ENCODE measurements at regions not wholly inside any gene's neighbourhood (a gene's known extent, or its start where the extent isn't known, plus 50 kb on each side); places are given as distances from the start of the nearest gene placed in this dataset.
"Not testable (repeated sequence)": the region's sequence is repeated elsewhere in the genome, so short reads cannot be mapped to it uniquely, and the experiment has no call there.

DNA sequence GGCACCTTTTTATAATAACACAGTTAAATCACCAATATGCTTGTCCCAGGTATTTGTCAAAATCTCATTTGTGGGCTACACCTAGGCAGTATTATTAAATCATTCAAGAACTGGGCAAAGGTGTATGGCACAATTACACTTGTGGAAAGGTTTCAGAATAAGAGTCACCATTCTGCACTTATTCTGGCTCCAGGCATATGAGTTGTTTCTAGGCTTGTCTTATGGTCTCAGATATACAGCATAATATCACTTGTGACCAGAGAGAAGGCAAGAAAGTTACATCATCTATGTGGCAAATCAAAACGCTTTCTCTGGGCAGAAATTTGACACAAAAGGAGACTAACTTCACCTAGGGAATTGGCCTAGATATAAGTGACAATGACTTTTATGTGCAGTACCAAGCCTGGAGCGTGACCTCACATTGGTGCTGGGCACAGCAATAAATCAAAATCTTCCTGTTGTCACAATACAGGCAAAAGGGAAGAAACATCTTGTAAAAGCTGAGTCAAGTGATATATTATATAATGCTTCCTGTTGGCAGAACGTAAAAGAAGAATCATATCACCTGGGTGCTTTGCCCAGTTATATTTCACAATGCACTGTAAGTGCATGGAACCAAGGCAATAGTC lies 959.9 kb upstream of the AMELY start:
- Mint-ChIP-seq H3K27ac (no peak overlapping the region), H3K4me1 (no peaks in the 10 kb centered on the region), H3K27me3 (no peaks in the 10 kb centered on the region), H3K9me3 (no peaks in the 10 kb centered on the region), H3K4me3 (no peak overlapping the region)
- DNase-seq (no peak), ATAC-seq (no peak)

DNA sequence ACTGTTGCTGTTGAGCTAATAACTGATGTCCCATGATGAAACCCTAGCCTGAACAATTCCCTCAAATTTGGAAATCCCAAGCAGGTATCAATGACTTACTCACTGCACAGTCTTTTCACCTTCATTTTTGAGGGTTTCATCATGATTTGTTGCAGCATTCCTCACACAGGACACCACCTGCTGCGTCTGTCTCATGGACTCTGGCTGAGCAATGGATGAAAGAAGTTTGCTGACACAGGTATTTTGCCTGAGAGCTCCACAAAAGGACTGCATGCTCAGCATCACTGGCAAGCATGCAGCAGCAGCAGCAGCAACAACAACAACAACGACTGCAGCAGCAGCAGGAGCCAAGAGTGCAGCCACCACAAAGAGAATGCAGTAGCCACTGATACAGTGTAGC lies 955.4 kb upstream of the AMELY start:
- ATAC-seq (no peak), DNase-seq (no peak)
- H3K9me3 Mint-ChIP-seq: no peaks in the 10 kb centered on the region
- H3K4me3 Mint-ChIP-seq: no peak overlapping the region
- H3K27ac Mint-ChIP-seq: no peak overlapping the region
- no peaks in the 10 kb centered on the region for H3K4me1 Mint-ChIP-seq
- H3K27me3 Mint-ChIP-seq: no peaks in the 10 kb centered on the region

- Mint-ChIP-seq H3K4me1 (no peaks in the 10 kb centered on the region), H3K27ac (no peak overlapping the region), H3K4me3 (no peak overlapping the region), H3K9me3 (no peaks in the 10 kb centered on the region), H3K27me3 (no peaks in the 10 kb centered on the region)
- ATAC-seq: peak; percentile 49
- DNase-seq: no peak
Observed at GRCh38 chrY:7860781-7861614, 949.4 kb upstream of the AMELY start.

GRCh38 chrY:7850191-7850590 lies 938.6 kb upstream of the AMELY start:
- no peaks in the 10 kb centered on the region for H3K9me3 Mint-ChIP-seq
- H3K4me1 Mint-ChIP-seq: no peaks in the 10 kb centered on the region

GRCh38 chrY:7845776-7846175 lies 934.2 kb upstream of the AMELY start:
- Mint-ChIP-seq H3K4me1 (no peaks in the 10 kb centered on the region), H3K9me3 (peaks cover 0 to 6% of the 10 kb centered on the region in 2 donors), H3K27ac (no peak overlapping the region), H3K27me3 (peaks cover 15% of the 10 kb centered on the region), H3K4me3 (no peak overlapping the region)
- DNase-seq (no peak), ATAC-seq (no peak)

More at GRCh38 chrY:7850191-7850590, 938.6 kb upstream of the AMELY start:
- no peak for ATAC-seq
- H3K4me3 Mint-ChIP-seq: no peak overlapping the region
- H3K27ac Mint-ChIP-seq: no peak overlapping the region
- no peak for DNase-seq
- H3K27me3 Mint-ChIP-seq: no peaks in the 10 kb centered on the region

DNA sequence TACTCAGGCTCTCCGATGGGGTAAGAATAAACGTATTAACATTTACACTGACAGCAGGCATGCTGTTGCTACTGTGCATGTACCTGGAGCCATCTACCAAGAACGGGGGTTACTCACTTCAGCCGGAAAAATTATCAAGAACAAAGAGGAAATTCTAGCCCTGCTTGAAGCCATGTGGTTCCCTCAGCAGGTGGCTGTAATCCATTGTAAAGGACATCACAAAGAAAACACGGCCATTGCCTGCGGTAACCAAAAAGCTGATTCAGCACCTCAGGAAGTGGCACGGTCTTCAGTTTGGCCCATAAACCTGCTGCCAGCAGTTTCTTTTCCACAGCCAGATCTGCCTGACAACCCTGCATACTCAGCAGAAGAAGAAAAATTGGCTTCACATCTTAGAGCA lies 925.5 kb upstream of the AMELY start:
- no peak for DNase-seq
- H3K4me1 Mint-ChIP-seq: no peaks in the 10 kb centered on the region
- peaks cover 12% of the 10 kb centered on the region for H3K27me3 Mint-ChIP-seq
- ATAC-seq: no peak
- peaks cover 0 to 6% of the 10 kb centered on the region in 2 donors for H3K9me3 Mint-ChIP-seq
- H3K4me3 Mint-ChIP-seq: no peak overlapping the region
- peak overlapping the region in 1 of 2 donors; percentile 33 for H3K27ac Mint-ChIP-seq

DNA sequence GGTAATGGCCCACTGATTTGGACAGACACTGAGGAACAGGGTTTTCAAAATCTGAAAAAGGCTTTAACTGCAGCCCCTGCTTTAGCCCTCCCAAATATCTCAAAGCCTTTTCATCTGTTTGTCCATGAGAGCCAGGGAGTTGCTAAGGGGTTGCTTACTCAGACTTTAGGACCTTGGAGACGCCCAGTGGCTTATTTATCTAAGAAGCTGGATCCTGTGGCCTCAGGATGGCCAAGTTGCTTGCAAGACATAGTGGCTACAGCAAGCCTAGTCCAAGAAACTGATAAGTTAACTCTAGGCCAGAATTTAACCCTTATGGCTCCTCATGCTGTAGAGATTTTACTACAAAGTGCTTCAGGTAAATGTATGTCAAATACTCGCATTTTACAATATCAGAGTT lies 924.8 kb upstream of the AMELY start:
- H3K4me3 Mint-ChIP-seq: no peak overlapping the region
- H3K4me1 Mint-ChIP-seq: no peaks in the 10 kb centered on the region
- no peak for DNase-seq
- H3K27ac Mint-ChIP-seq: no peak overlapping the region
- peaks cover 0 to under 1% of the 10 kb centered on the region in 2 donors for H3K9me3 Mint-ChIP-seq
- peaks cover 6% of the 10 kb centered on the region for H3K27me3 Mint-ChIP-seq
- no peak for ATAC-seq

DNA sequence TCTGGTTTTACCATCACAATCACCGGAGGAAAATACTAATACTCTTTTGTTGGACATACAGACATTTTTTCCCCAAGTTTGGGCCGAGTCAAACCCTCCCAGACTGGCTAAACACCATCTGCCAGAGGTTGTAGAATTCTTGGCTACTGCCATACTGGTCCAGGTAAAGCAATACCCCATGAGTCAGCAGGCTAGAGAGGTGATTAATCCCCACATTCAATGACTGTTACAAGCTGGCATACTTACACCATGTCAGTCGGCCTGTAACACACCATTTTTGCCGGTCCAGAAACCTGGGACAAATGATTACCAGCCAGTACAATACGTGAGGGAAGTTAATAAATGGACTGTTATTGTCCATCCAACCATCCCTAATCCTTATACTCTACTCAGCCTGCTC lies 923.9 kb upstream of the AMELY start:
- no peak overlapping the region for H3K27ac Mint-ChIP-seq
- H3K9me3 Mint-ChIP-seq: no peaks in the 10 kb centered on the region
- ATAC-seq (no peak), DNase-seq (no peak)
- no peaks in the 10 kb centered on the region for H3K27me3 Mint-ChIP-seq
- H3K4me1 Mint-ChIP-seq: no peaks in the 10 kb centered on the region
- no peak overlapping the region for H3K4me3 Mint-ChIP-seq

DNA sequence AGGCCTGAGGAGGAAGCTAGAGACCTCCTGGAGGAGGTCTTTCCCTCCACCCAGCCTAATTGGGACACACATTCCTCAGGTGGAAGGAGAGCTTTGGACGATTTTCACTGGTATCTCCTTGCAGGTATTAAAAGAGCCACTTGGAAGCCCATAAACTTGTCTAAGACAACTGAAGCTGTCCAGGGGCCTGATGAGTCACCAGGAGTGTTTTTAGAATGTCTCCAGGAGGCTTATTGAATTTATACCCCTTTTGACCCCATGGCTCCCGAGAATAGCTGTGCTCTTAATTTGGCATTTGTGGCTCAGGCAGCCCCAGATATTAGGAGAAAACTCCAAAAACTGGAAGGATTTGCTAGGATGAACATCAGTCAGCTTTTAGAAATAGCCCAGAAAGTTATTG lies 922.7 kb upstream of the AMELY start:
- Mint-ChIP-seq H3K4me1 (no peaks in the 10 kb centered on the region), H3K27ac (no peak overlapping the region), H3K9me3 (no peaks in the 10 kb centered on the region), H3K4me3 (no peak overlapping the region), H3K27me3 (no peaks in the 10 kb centered on the region)
- ATAC-seq (no peak), DNase-seq (no peak)

GRCh38 chrY:7830881-7831280 lies 919.3 kb upstream of the AMELY start:
- not testable (repeated sequence) for H3K4me1 Mint-ChIP-seq, ATAC-seq, H3K27ac Mint-ChIP-seq, H3K27me3 Mint-ChIP-seq, H3K9me3 Mint-ChIP-seq, DNase-seq, H3K4me3 Mint-ChIP-seq

DNA sequence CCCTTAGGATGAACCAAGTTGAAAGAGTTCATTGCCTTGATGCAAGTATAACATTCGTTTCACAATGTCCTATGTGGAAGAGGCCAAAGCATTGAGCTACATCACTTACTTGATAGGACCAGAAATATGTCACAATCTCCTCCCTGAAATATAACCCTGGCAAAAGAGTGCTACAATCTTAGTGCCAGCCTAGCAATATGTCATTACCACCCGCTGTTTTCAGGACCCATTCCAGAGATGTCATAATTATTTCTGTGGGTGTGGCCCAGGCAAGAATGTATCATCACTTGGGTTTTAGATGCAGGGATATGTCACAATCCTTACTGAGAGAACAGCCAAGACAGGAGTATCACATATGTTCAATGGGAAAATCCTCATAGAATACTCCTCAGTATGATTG lies 915.0 kb upstream of the AMELY start:
- no peaks in the 10 kb centered on the region for H3K9me3 Mint-ChIP-seq
- no peak overlapping the region for H3K27ac Mint-ChIP-seq

GRCh38 chrY:7825874-7826273 lies 914.3 kb upstream of the AMELY start:
- Mint-ChIP-seq H3K4me3 (no peak overlapping the region), H3K27me3 (no peaks in the 10 kb centered on the region), H3K9me3 (no peaks in the 10 kb centered on the region), H3K4me1 (no peaks in the 10 kb centered on the region), H3K27ac (no peak overlapping the region)
- DNase-seq (no peak), ATAC-seq (no peak)

More for the DNA sequence above, 915.0 kb upstream of the AMELY start:
- Mint-ChIP-seq H3K4me3 (no peak overlapping the region), H3K4me1 (no peaks in the 10 kb centered on the region), H3K27me3 (no peaks in the 10 kb centered on the region)
- DNase-seq (no peak), ATAC-seq (no peak)

GRCh38 chrY:7821295-7822035 lies 909.9 kb upstream of the AMELY start:
- ATAC-seq: peak; percentile 70
- Mint-ChIP-seq H3K27ac (peak overlapping the region in 1 of 2 donors; percentile 40), H3K27me3 (no peaks in the 10 kb centered on the region), H3K4me1 (no peaks in the 10 kb centered on the region), H3K4me3 (no peak overlapping the region), H3K9me3 (no peaks in the 10 kb centered on the region)
- DNase-seq: peak in 1 of 2 donors; percentile 13

DNA sequence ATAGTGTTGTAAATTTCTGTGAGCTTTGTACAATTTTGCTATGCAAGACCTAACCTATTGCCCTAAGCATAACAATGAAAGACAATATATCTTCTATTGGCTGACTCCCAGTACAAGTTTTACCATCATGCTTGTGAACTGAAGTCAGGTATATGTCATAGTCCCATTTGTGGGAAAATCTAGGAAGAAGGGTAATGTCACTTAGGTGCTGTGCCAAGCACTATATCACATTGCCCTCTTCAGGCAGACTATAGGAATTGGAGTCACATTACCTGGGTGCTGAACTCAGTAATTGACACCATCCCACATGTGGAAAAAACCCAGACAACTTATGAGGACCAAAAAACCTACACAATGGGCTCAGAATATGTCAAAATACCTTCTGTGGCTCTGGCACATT lies 907.4 kb upstream of the AMELY start:
- no peaks in the 10 kb centered on the region for H3K9me3 Mint-ChIP-seq
- DNase-seq (no peak), ATAC-seq (no peak)

GRCh38 chrY:7816567-7816966 lies 905.0 kb upstream of the AMELY start:
- Mint-ChIP-seq H3K27me3 (no peaks in the 10 kb centered on the region), H3K4me1 (no peaks in the 10 kb centered on the region), H3K9me3 (no peaks in the 10 kb centered on the region), H3K27ac (no peak overlapping the region), H3K4me3 (no peak overlapping the region)
- ATAC-seq (peak; percentile 65), DNase-seq (peak in 1 of 2 donors; percentile 10)

More for the DNA sequence above, 907.4 kb upstream of the AMELY start:
- no peaks in the 10 kb centered on the region for H3K4me1 Mint-ChIP-seq
- no peak overlapping the region for H3K27ac Mint-ChIP-seq
- no peaks in the 10 kb centered on the region for H3K27me3 Mint-ChIP-seq
- H3K4me3 Mint-ChIP-seq: no peak overlapping the region

GRCh38 chrY:7815921-7816320 lies 904.4 kb upstream of the AMELY start:
- no peaks in the 10 kb centered on the region for H3K27me3 Mint-ChIP-seq
- H3K4me1 Mint-ChIP-seq: no peaks in the 10 kb centered on the region
- no peak for ATAC-seq
- H3K9me3 Mint-ChIP-seq: no peaks in the 10 kb centered on the region
- DNase-seq: no peak
- no peak overlapping the region for H3K27ac Mint-ChIP-seq
- no peak overlapping the region for H3K4me3 Mint-ChIP-seq
